AG10803 (cell line): ENCODE measurements at regions not wholly inside any gene's neighbourhood (a gene's known extent, or its start where the extent isn't known, plus 50 kb on each side); places are given as distances from the start of the nearest gene placed in this dataset.
A peak's percentile ranks its signal among the peaks of the same experiment; 100 is the strongest.

ENCODE experiments used
- DNase-seq: peaks from one replicate; pipeline ENCODE4 v3.0.0; 2010; ENCODE audit warnings: low read depth
- H3K4me3 ChIP-seq: 2 replicates; pipeline ENCODE4 v1.5.1; 2011; ENCODE audit warnings: mild to moderate bottlenecking, low read length, control low read depth
- CTCF ChIP-seq: conservative IDR thresholded peaks from 2 replicates; pipeline ENCODE4 v1.5.1; 2011; ENCODE audit warnings: mild to moderate bottlenecking, low read length, control low read depth, inconsistent platforms

DNA sequence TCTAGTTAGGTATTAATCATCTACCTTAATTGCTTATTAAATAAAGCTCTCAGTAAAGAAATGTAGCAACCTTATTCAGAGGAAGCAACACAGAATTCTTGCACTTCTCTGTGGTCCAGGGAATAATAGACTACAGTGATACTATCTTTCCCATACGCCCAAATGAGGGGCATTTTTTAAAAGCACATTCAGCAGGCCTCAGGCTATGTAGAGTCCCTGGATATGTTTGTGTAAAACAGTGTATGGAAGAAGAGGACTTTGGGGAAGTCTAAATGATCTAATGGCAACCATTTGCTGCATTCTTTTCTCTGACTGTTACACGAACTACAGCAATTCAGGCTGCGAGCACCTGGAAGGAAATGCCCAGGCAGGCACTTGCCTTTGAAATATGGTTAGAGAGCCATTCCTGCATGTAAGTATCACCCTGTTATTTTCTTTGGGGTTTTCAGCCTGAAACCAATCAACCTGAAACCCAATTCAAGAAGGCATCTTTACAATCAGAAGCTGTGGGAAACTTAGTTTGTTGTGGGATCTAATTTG is 1814.7 kb upstream of the CELF4 start:
- no peak overlapping the region for H3K4me3 ChIP-seq
- no peak for DNase-seq
- no peak for TF ChIP-seq CTCF

DNA sequence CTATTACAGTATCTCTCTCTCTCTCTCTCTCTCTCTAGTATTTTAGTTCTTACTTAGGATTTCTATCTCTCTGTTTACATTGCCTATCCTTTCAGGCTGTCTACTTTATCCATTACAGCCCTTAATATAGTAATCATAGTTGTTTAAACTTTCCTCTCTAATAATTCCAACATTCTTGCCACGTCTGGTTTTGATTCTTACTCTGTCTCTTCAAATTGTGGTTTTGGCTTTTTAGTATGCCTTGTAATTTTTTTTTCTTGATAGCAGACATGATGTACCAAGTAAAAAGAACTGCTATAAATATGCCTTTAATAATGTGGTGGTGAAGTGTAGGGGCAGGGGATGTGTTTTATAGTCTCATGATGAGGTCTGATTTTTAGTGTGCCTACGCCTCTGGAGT is 1809.5 kb upstream of the CELF4 start:
- TF ChIP-seq CTCF, result no peak
- DNase-seq, result peak; percentile 16
- no peak overlapping the region for H3K4me3 ChIP-seq

- no peak for TF ChIP-seq CTCF
- H3K4me3 ChIP-seq, result no peak overlapping the region
- DNase-seq, result no peak
Measured at GRCh38 chr18:39371996-39372395, 1806.4 kb upstream of the CELF4 start.

GRCh38 chr18:39366656-39367055 is 1801.1 kb upstream of the CELF4 start:
- no peak for TF ChIP-seq CTCF
- DNase-seq, result no peak
- H3K4me3 ChIP-seq, result no peak overlapping the region

DNA sequence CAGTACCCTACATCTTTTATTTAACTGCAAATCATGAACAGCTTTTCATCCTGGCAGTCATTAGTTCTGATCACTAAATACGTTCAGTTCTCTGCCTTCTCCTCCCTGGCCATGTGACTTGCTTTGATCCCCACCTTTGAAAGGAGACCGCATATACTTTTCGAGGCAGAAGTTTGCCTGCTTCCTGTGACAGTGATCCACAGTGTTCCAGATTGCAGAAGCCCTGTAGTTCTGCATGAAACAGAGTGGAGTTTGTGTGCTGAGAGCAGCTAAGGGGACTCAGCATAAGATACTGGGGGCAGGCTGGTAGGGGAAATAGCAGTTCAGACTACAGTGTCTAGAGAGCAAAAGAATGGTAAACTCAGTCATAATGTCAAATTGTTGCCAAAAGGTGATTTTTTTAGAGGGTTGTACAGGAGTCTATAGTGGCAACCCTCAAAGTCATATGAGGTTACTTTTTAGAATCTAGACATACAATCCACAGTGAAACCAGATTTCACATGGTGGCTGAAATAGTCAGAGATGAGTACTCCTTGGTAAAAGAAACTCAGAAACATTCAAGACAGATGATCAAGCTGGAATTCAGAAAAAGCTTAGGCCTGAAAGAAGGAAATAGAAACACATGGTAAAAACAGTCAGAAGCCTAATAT is 1800.4 kb upstream of the CELF4 start:
- TF ChIP-seq CTCF, result no peak
- H3K4me3 ChIP-seq, result no peak overlapping the region
- no peak for DNase-seq

GRCh38 chr18:39360072-39360471 is 1794.5 kb upstream of the CELF4 start:
- H3K4me3 ChIP-seq, result no peak overlapping the region
- no peak for DNase-seq
- no peak for TF ChIP-seq CTCF

GRCh38 chr18:39359636-39360035 is 1794.0 kb upstream of the CELF4 start:
- no peak for DNase-seq
- no peak for TF ChIP-seq CTCF
- H3K4me3 ChIP-seq, result no peak overlapping the region
